GM12878 (cell line): ENCODE measurements at regions not wholly inside any gene's neighbourhood (a gene's known extent, or its start where the extent isn't known, plus 50 kb on each side); places are given as distances from the start of the nearest gene placed in this dataset.

Source experiments
- BCL3 ChIP-seq: IDR thresholded peaks from 2 replicates; pipeline ENCODE4 v1.6.1; 2011; ENCODE audit warnings: borderline replicate concordance, low read depth, mild to moderate bottlenecking, moderate library complexity, low read length; ENCODE audit not compliant: insufficient read depth, poor library complexity, severe bottlenecking
- CTCF ChIP-seq, 3 experiments: IDR thresholded peaks in 2 of 3; conservative IDR thresholded peaks in 1 of 3; 2 replicates each; pipeline ENCODE4 v1.5.1; 2011; ENCODE audit warnings: low read depth in 3 of 3, low read length in 3 of 3, mild to moderate bottlenecking in 3 of 3, control low read depth in 2 of 3, moderate library complexity in 2 of 3, inconsistent platforms in 1 of 3, mixed read lengths in 1 of 3; ENCODE audit not compliant: control insufficient read depth in 2 of 3, insufficient read depth in 1 of 3; ENCODE audit errors: extremely low read depth in 1 of 3
- PRDM15 ChIP-seq: fragments of 450-650 bp; formaldehyde crosslinking; IDR thresholded peaks from 2 replicates; pipeline ENCODE4 v1.4.0; 2020; ENCODE audit warnings: mild to moderate bottlenecking, moderate library complexity
- SRF ChIP-seq, 2 experiments: IDR thresholded peaks; 2 replicates each; pipeline ENCODE4 v1.6.1; 2011; ENCODE audit warnings: low read depth in 2 of 2, low read length in 2 of 2, mild to moderate bottlenecking in 1 of 2, moderate library complexity in 1 of 2

GRCh38 chr22:34010259-34010658 lies 90.0 kb upstream of the LARGE1 start:
- TF ChIP-seq BCL3 (no peak), SRF (IDR thresholded peaks at IDR 0.05; ENCODE audit: low read depth in 2 of 2, low read length in 2 of 2) (no peak), CTCF (IDR thresholded peaks at IDR 0.05 in 2 of 3, conservative IDR thresholded peaks at IDR 0.05 in 1 of 3; ENCODE audit: control insufficient read depth in 2 of 3, extremely low read depth in 1 of 3, insufficient read depth in 1 of 3, low read depth in 3 of 3, low read length in 3 of 3) (no peak), PRDM15 (CRISPR knock-in tag) (no peak)
